Heart right ventricle (tissue), 16 donors: ENCODE measurements at regions not wholly inside any gene's neighbourhood (a gene's known extent, or its start where the extent isn't known, plus 50 kb on each side); places are given as distances from the start of the nearest gene placed in this dataset.

Source experiments
- ATAC-seq, 8 donors: fragments of 200-7000 bp; cut with Tn5 transposase; one replicate each; pipeline ENCODE4 v1.9.1; 2020; ENCODE audit warnings: mild to moderate bottlenecking in 8 of 8, moderate library complexity in 8 of 8, moderate number of reproducible peaks in 1 of 8
- DNase-seq, 2 donors: peaks; one replicate each; pipeline ENCODE4 v3.0.0-alpha.2; 2020
- H3K27ac ChIP-seq, 10 donors: fragments of 200-600 bp; sonication (generic) in 2 of 10; one replicate each; pipeline versions ENCODE4 v1.5.0 to v1.8.0; 2020 to 2022; ENCODE audit warnings: mild to moderate bottlenecking in 3 of 10
- H3K27me3 ChIP-seq, 7 donors: fragments of 200-600 bp; one replicate each; pipeline ENCODE4 v1.8.0; 2021 to 2022; ENCODE audit warnings: mild to moderate bottlenecking in 2 of 7
- H3K36me3 ChIP-seq, 9 donors: fragments of 200-600 bp; sonication (generic) in 1 of 9; one replicate each; pipeline versions ENCODE4 v1.5.0 to v1.8.0; 2020 to 2022; ENCODE audit warnings: mild to moderate bottlenecking in 2 of 9
- H3K4me1 ChIP-seq, 9 donors: fragments of 200-600 bp; sonication (generic) in 1 of 9; one replicate each; pipeline versions ENCODE4 v1.5.0 to v1.8.0; 2020 to 2022; ENCODE audit warnings: mild to moderate bottlenecking in 4 of 9
- H3K4me3 ChIP-seq, 10 donors: fragments of 200-600 bp; sonication (generic) in 2 of 10; one replicate each; pipeline versions ENCODE4 v1.5.0 to v1.8.0; 2020 to 2022; ENCODE audit warnings: mild to moderate bottlenecking in 7 of 10, moderate library complexity in 2 of 10
- H3K9me3 ChIP-seq, 11 donors: fragments of 200-600 bp in 10 of 11; sonication (generic) in 2 of 11; one replicate each; pipeline versions ENCODE4 v1.5.0 to v1.8.0; 2013 to 2022; ENCODE audit warnings: mild to moderate bottlenecking in 2 of 11, control low read depth in 1 of 11, moderate library complexity in 1 of 11
- CTCF ChIP-seq, 9 donors: fragments of 200-600 bp; sonication (generic) in 2 of 9; IDR thresholded peaks; one replicate each; pipeline versions ENCODE4 v1.5.0 to v1.8.0; 2021 to 2022; ENCODE audit warnings: antibody characterized with exemption in 9 of 9, mild to moderate bottlenecking in 5 of 9, moderate library complexity in 1 of 9
- WGBS, 2 donors: extraction: QIAGEN DNeasy Blood & Tissue Kit; methylation state at CpG; one replicate each; pipeline ENCODE4 v1.1.7; 2013; ENCODE audit warnings: inconsistent platforms in 1 of 2; 5-methylcytosine and 5-hydroxymethylcytosine counted together
- intact Hi-C, 10 donors: fragments of 100-400 bp; cut with DNase I; formaldehyde crosslinking; loops; one replicate each; pipeline versions ENCODE4 v1.11.1 to v1.14.2; 2022
- donor health status: Arrhythmogenic right ventricular cardiomyopathy.
- donor health status: ischemic (EF 13 %, LVEDD 7.1; RV severe dilation, severe dysfunction).
- donor health status: healthy with polysubstance abuse.
- donor health status: DM: no; HTN: yes; CAD: no.
- donor health status: DM: no; HTN: no; CAD: no.
- donor health status: ischemic (EF 25% LVEDD 6.9; RV normal size, moderate dysfunction).
- donor health status: ischemic (EF 25% LVEDD 5.7; RV mildly dilated, moderate dysfunction).
- donor health status: healthy.
- donor health status: DM: yes; HTN: yes; CAD: no.
- donor health status: Ischemic cardiomyopathy.
- donor health status: ischemic (EF 35%, LVEDD 5.7; RV mildly dilated, moderate dysfunction).
- donor health status: nonischemic (EF 11% LVEDD 7.7; RV severe dilation, severe dysfunction).
- donor health status: DM: yes; HTN: yes; CAD: no.
- donor health status: PGD.
- donor health status: ischemic (EF 29% LVEDD 5.4; RV normal size, mild dysfunction).
- donor health status: nonischemic (EF 23%, LVEDD 6.1; RV moderate dilation, normal function).

GRCh38 chr3:87873136-87873535 is 185.7 kb downstream of the CGGBP1 start:
- ATAC-seq: no peak

GRCh38 chr3:87867001-87867400 is 191.8 kb downstream of the CGGBP1 start:
- intact Hi-C loops: no loop called here
- WGBS, 2 donors: 45 to 50% methylated on average over 2 of the region's 2 CpGs
- no peaks in the 10 kb centered on the region for H3K27me3 ChIP-seq
- no peaks in the 10 kb centered on the region for H3K4me1 ChIP-seq
- DNase-seq (no peak), ATAC-seq (no peak)
- no peaks in the 10 kb centered on the region for H3K36me3 ChIP-seq
- no peak overlapping the region for H3K4me3 ChIP-seq
- H3K9me3 ChIP-seq: peaks cover 0 to 18% (median 0%) of the 10 kb centered on the region in 11 donors
- TF ChIP-seq CTCF (IDR thresholded peaks at IDR 0.05): no peak
- no peak overlapping the region for H3K27ac ChIP-seq

More at GRCh38 chr3:87873136-87873535, 185.7 kb downstream of the CGGBP1 start:
- no peak overlapping the region for H3K4me3 ChIP-seq
- intact Hi-C loops: no loop called here
- no peak for TF ChIP-seq CTCF (IDR thresholded peaks at IDR 0.05)
- H3K27ac ChIP-seq: no peak overlapping the region
- no peaks in the 10 kb centered on the region for H3K4me1 ChIP-seq
- DNase-seq: no peak
- H3K36me3 ChIP-seq: no peaks in the 10 kb centered on the region
- peaks cover 0 to 44% (median 7%) of the 10 kb centered on the region in 11 donors for H3K9me3 ChIP-seq
- WGBS, 2 donors: 82 to 84% methylated on average over 1 of the region's 1 CpG
- H3K27me3 ChIP-seq: no peaks in the 10 kb centered on the region

GRCh38 chr3:87856126-87856525 is 202.7 kb downstream of the CGGBP1 start:
- no peak for TF ChIP-seq CTCF (IDR thresholded peaks at IDR 0.05)
- ATAC-seq: no peak
- Histone ChIP-seq H3K9me3 (peaks cover 0 to 7% (median 0%) of the 10 kb centered on the region in 11 donors), H3K27me3 (no peaks in the 10 kb centered on the region), H3K4me1 (peaks cover 0 to 4% (median 0%) of the 10 kb centered on the region in 9 donors), H3K36me3 (no peaks in the 10 kb centered on the region), H3K4me3 (no peak overlapping the region), H3K27ac (no peak overlapping the region)
- no peak for DNase-seq
- intact Hi-C loops: loop anchor here in 1 of 10 donors (10.0 kb wide), 1 partner anchor 71 kb away; no protein-coding TSS in a partner anchor
- 50 to 53% methylated on average over 1 of the region's 1 CpG for WGBS, 2 donors

- no peak for ATAC-seq
- intact Hi-C loops: loop anchor here in 1 of 10 donors (10.0 kb wide), 1 partner anchor 71 kb away; no protein-coding TSS in a partner anchor
- no peaks in the 10 kb centered on the region for H3K27me3 ChIP-seq
- no peaks in the 10 kb centered on the region for H3K36me3 ChIP-seq
- H3K4me3 ChIP-seq: no peak overlapping the region
- no peak overlapping the region for H3K27ac ChIP-seq
- 26 to 35% methylated on average over 3 of the region's 3 CpGs for WGBS, 2 donors
- H3K9me3 ChIP-seq: peaks cover 0 to 10% (median 0%) of the 10 kb centered on the region in 11 donors
- peaks cover 0 to 4% (median 0%) of the 10 kb centered on the region in 9 donors for H3K4me1 ChIP-seq
- no peak for TF ChIP-seq CTCF (IDR thresholded peaks at IDR 0.05)
- no peak for DNase-seq
Measured at GRCh38 chr3:87855616-87856015, 203.2 kb downstream of the CGGBP1 start.
